NCI-H69 (cell line): ENCODE measurements at regions not wholly inside any gene's neighbourhood (a gene's known extent, or its start where the extent isn't known, plus 50 kb on each side); places are given as distances from the start of the nearest gene placed in this dataset.
A peak's percentile ranks its signal among the peaks of the same experiment; 100 is the strongest.
"Not testable (repeated sequence)": the region's sequence is repeated elsewhere in the genome, so short reads cannot be mapped to it uniquely, and the experiment has no call there.

Experiments
- DNase-seq: peaks from one replicate; lab custom pipeline; 2025; lab: John Stamatoyannopoulos, UW

- not testable (repeated sequence) for DNase-seq
Measured at GRCh38 chr5:102154791-102155605, 141.1 kb downstream of the SLCO4C1 start.

GRCh38 chr5:102154291-102154690 lies 141.8 kb downstream of the SLCO4C1 start:
- DNase-seq, result no peak

DNA sequence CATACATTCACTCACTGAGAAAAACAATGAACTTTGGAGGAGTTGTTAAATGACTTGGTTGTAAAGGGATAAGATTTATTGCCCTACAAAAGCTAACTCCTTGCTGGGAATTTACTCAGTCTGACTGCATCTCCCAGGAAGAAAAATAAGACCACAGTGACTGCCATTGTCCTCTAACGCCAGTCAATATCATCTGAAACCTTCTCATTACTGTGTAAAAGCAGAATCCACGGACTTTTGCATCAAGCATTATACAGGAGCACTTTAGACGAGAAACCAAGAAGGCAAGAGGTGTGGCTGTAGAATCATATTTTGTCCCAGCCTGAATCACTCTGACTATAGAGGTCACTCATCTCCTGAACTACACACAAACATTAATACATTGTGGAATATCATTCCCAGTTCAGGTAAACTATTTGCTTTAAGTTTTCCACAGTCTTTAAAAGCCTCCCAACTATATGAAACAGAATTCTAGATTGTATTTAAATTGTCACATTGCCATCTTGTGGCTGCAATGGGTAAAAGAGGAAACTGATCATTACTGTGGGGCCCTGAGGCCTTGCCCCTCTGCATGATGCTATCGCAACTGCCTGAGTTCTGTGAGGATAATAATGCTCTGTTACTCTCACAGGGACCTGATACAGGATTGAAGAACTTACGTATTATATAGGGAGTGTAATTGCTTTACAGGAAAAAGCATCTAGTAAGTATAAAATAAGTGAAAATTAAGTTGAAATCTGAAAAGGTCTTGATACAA lies 142.9 kb downstream of the SLCO4C1 start:
- DNase-seq, result peak; percentile 49

DNA sequence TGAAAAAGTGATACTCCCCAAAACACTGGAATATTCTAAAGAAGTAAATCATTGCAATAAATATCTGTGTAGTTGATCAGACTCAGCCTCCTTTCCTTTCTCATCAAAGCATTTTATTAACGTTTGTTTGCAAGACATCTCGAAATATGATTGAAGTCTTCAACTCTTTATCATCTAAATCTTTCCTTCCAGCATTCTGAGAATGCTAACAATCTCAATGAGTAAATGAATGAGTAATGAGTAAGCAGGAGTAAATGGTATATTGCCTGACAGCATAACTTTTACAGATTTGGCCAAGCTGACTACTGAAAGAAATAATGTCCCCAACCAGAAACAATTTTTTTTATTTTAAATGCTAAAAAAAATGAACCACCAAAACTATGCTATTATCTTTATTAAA lies 157.1 kb downstream of the SLCO4C1 start:
- DNase-seq, result no peak

- DNase-seq, result no peak
Measured at GRCh38 chr5:102138243-102138653, 157.8 kb downstream of the SLCO4C1 start.

DNA sequence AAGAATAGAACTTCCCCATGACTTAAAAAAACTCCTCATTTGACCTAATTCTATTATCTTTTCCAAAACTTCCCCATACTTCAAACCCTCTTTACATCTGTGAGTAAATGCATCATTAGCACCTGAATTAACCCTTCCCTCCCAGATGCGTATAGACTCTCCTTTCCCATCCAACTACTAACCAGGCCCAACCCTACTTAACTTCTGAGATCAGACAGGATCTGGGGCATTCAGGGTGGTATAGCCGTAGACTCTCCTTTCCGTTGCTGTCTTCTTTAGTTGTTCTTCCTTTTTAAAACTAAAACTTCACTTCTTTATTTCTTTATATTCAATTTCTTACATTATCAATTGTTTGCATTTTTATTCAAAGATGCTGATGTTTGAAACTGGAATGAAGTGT lies 165.2 kb downstream of the SLCO4C1 start:
- DNase-seq, result no peak

DNA sequence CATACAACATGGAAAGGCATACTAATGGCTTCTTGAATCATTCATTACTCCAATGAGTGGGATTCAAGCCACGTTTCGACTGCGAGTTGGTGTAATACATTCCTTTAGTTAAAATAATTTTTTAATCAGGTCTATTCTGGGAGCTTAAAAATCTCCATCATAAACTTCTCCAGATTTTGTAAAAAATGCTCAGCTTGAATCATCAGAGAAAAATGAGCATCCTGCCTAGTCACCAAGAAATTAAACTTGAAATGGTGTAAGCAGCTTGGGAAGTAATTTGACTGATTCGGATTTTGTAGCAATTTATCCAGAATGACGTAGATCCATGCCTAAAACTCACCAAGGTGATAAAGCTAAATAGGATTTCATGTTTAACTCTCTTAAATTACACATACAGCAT lies 165.7 kb downstream of the SLCO4C1 start:
- no peak for DNase-seq

DNA sequence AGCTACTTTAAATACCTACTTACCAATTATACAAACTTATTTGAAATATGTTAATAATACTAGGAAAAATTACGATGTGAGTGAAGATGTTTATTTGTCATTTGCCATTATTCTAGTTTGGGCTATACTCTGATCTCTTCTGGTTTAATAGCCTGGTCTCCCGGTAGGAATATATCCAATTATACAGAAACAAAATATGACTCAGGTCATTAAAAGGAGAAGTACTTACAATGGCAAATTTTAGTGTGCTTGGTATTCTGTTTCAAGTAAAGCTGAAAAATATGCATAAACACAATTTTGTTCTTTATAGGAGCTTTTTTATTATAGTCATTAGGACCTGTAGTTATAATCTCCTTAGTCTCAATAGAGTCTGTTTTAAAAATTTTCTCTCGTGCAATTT lies 176.8 kb downstream of the SLCO4C1 start:
- no peak for DNase-seq

DNA sequence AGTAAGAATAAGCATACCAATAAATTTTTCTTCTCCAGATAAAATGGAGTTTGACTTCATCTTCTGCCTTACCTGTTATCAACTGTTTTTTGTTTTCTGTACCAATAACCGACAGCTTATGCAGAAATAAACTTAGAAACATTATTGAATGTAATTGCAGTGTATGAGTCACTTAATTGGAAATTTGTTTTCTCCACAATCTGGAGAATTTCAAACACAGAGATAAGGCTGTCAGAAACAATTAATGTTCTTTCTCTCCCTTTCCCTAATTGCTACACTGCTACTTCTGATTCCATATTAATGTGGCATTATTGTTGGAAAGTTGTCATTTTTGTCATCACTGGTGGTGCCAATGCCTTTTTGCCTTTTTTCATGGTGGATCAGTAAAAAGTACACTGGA lies 180.3 kb downstream of the SLCO4C1 start:
- DNase-seq, result no peak

GRCh38 chr5:102114525-102115069 lies 181.5 kb downstream of the SLCO4C1 start:
- no peak for DNase-seq

GRCh38 chr5:102107865-102108264 lies 188.2 kb downstream of the SLCO4C1 start:
- DNase-seq, result no peak

GRCh38 chr5:102106599-102106998 lies 189.5 kb downstream of the SLCO4C1 start:
- DNase-seq, result peak; percentile 10

GRCh38 chr5:102099766-102100331 lies 196.2 kb downstream of the SLCO4C1 start:
- DNase-seq, result peak; percentile 11

DNA sequence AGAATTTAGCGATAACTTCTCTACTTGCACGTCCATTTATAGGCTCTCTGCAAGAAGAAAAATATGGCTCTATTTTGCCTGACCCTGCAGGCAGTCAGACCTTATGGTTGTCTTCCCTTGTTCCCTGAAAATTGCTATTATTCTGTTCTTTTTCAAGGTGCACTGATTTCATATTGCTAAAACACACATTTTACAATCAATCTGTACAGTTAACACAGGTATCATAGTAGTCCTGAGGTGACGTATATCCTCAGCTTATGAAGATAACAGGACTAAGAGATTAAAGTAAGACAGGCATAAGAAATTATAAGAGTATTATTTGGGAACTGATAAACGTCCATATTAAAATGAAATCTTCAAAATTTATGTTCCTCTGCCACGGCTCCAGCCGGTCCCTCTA lies 197.0 kb downstream of the SLCO4C1 start:
- DNase-seq, result not testable (repeated sequence)

DNA sequence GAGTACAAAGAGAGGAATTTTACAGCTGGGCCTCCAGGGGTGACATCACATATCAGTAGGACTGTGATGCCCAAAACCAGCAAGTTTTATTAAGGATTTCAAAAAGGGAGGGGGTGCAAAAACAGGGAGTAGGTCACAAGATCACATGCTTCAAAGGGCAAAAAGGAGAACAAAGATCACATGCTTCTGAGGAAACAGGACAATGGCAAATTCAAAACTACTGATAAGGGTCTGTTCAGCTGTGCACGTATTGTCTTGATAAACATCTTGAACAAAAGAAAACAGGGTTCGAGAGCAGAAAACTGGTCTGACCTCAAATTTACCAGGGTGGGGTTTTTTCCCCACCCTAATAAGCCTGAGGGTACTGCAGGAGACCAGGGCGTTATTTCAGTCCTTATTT lies 197.5 kb downstream of the SLCO4C1 start:
- DNase-seq, result not testable (repeated sequence)

- DNase-seq, result peak; percentile 87
Measured at GRCh38 chr5:102090770-102091169, 205.3 kb downstream of the SLCO4C1 start.

DNA sequence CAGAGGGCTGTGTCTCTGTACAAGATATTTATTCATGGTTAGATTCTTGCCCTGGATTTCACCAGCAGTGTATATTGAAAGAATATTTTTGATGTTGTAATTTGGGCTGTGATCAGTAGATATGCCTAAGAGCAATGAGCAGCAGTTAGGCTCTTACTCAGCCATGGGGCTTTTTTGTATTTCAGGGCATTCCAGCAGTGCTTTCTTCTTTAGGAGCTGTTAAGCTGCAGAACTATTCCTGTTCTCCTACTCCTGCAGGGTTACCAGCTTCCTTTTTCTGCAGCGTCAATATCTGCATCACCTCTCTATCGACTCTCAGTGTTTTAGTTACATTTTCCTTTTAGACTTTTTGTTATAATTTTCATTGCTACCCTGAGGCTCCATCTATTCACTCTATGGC lies 206.2 kb downstream of the SLCO4C1 start:
- no peak for DNase-seq

DNA sequence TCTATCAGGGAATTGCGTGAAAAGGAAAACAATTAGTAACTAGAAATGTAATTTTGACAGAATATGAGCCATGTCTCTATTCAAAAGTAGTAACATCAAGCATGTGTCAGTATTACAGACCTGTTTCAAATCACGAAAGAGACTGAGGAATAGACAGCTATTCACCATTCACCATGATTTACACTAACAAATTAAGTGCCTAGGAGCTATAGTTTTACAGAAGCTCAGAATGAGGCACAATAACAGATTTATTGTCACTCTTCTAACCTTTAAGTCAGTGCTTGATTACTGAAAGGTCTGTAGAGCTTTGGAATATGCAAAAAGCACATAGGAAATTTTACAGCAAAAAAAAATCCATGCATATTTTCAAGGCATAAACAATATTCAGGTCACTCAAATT lies 208.2 kb downstream of the SLCO4C1 start:
- DNase-seq, result no peak

GRCh38 chr5:102080288-102080687 lies 215.8 kb downstream of the SLCO4C1 start:
- DNase-seq, result no peak

DNA sequence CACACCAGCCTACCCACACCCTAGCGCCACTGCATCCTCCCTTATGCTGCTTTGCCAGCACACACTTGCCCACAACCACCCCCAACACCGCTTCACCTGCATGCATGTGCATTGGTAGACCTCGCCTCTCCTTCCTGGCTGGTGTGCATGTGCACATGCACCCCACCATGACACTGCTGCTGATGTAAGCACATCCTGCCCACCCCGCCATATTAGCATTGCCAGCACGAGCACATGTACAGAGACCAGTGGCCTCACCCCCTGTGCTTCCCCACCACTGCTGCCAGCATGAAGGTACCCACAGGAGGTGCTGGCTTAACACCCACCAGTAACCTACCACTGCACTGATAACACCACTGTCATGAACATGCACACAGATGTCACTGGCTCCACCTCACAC lies 218.2 kb downstream of the SLCO4C1 start:
- no peak for DNase-seq

DNA sequence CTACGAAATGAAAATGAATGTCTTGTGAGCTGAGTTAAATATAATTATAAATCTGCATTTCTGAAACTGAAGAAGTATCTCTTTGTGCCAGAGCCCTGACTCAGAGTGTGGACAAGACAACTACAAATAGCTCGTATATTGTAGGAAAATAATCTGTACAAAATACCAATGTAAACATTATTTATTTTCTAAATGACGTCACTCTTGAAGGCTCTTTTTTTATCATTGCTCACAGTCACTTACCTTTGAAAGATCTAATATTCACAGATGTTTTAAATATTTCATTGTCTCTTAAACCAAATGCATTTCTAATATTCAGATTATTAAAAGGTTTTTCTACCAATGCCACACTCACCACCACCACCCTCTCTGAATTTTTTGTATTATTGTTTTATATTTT lies 226.1 kb downstream of the SLCO4C1 start:
- DNase-seq, result no peak

DNA sequence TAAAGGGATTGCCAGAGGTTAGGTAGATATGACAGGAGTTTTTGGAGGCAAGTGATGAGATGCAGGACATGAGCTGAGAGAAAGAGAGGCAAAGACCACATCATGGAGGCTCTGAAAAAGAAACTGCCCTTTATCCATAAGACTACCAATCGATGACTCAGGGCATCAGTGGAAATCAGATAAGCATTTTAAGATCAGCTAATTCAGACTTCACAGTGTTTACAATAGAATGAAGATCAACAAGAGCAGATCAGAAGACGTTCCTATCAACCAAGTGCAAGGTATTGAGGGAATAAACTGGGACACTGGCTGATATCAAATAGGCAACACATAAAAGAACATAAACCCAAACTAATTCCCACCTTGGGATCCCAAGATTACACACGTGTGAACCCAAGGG lies 227.2 kb downstream of the SLCO4C1 start:
- no peak for DNase-seq

DNA sequence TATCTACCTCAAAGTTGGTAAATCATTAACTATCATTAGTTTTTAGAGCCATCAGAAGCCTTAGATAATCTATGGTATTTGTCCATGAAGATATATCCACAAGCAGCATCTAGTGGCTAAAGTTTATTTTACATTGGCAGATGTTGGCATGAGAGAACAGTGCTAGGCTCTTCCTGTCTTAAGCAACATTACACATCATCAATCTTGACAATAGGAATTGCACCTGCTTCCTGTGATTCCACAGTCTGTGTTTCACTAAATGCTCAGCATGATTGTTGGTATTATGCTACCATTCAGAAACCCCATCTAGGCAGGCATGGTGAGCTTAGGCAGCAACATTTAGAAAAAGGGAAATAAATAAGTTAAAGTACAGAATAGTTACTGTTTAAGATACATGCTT lies 246.6 kb downstream of the SLCO4C1 start:
- peak; percentile 96 for DNase-seq
